GM18526 (cell line): ENCODE measurements at regions not wholly inside any gene's neighbourhood (a gene's known extent, or its start where the extent isn't known, plus 50 kb on each side); places are given as distances from the start of the nearest gene placed in this dataset.

Experiments
- POLR2A ChIP-seq: IDR thresholded peaks from 3 replicates; pipeline ENCODE4 v1.6.1; 2011; ENCODE audit not compliant: insufficient read length; ENCODE audit errors: extremely low read depth

- TF ChIP-seq POLR2A, result no peak
Measured at GRCh38 chr15:62365795-62366442, 200.8 kb upstream of the C2CD4B start.

GRCh38 chr15:62369454-62369853 lies 204.4 kb upstream of the C2CD4B start:
- TF ChIP-seq POLR2A, result no peak

- TF ChIP-seq POLR2A, result no peak
Measured at GRCh38 chr15:62377736-62378480, 212.8 kb upstream of the C2CD4B start.

GRCh38 chr15:62378772-62379498 lies 213.8 kb upstream of the C2CD4B start:
- no peak for TF ChIP-seq POLR2A

- no peak for TF ChIP-seq POLR2A
Measured at GRCh38 chr15:62380011-62380410, 214.9 kb upstream of the C2CD4B start.

- no peak for TF ChIP-seq POLR2A
Measured at GRCh38 chr15:62382046-62382445, 217.0 kb upstream of the C2CD4B start.

GRCh38 chr15:62389885-62390790 lies 225.1 kb upstream of the C2CD4B start, which contains the start of gene TLN2:
Gene TLN2 (plus strand): TSS chr15:62390550.
- TF ChIP-seq POLR2A, result peak; percentile 95

GRCh38 chr15:62390791-62391640 lies 225.9 kb upstream of the C2CD4B start:
- no peak for TF ChIP-seq POLR2A

- TF ChIP-seq POLR2A, result no peak
Measured at GRCh38 chr15:62391641-62392262, 226.7 kb upstream of the C2CD4B start.

GRCh38 chr15:62392376-62392775 lies 227.3 kb upstream of the C2CD4B start:
- TF ChIP-seq POLR2A, result no peak

- TF ChIP-seq POLR2A, result no peak
Measured at GRCh38 chr15:62393196-62393595, 228.1 kb upstream of the C2CD4B start.

GRCh38 chr15:62394079-62394478 lies 229.0 kb upstream of the C2CD4B start:
- TF ChIP-seq POLR2A, result no peak

- no peak for TF ChIP-seq POLR2A
Measured at GRCh38 chr15:62400778-62401177, 235.7 kb upstream of the C2CD4B start.

- TF ChIP-seq POLR2A, result no peak
Measured at GRCh38 chr15:62402687-62403086, 237.6 kb upstream of the C2CD4B start.
